ENCODE measurements at regions not wholly inside any gene's neighbourhood (a gene's known extent, or its start where the extent isn't known, plus 50 kb on each side); places are given as distances from the start of the nearest gene placed in this dataset.

DNA sequence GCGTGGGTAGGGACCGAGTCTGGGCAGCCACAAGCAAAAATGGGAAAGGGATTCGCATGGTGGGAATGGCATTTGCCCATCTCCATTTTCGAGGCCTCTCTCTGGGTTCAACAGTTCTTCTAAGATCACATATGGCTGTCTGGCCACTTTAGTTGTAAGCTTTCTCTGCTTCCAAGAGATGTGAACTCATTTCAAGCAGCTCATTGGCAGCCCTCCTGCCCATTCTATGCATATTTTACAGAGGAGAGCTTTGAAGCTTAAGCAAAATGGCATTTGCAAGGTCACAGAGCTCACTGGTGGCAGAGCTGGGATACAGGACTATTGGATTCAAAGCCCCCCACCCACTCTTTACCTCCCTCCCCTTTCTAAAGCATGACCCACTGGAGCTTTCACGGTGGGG is 93.7 kb downstream of the HHIPL2 start:
- TF ChIP-seq, protein P1, sequence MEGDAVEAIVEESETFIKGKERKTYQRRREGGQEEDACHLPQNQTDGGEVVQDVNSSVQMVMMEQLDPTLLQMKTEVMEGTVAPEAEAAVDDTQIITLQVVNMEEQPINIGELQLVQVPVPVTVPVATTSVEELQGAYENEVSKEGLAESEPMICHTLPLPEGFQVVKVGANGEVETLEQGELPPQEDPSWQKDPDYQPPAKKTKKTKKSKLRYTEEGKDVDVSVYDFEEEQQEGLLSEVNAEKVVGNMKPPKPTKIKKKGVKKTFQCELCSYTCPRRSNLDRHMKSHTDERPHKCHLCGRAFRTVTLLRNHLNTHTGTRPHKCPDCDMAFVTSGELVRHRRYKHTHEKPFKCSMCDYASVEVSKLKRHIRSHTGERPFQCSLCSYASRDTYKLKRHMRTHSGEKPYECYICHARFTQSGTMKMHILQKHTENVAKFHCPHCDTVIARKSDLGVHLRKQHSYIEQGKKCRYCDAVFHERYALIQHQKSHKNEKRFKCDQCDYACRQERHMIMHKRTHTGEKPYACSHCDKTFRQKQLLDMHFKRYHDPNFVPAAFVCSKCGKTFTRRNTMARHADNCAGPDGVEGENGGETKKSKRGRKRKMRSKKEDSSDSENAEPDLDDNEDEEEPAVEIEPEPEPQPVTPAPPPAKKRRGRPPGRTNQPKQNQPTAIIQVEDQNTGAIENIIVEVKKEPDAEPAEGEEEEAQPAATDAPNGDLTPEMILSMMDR (IDR thresholded peaks at IDR 0.05; ENCODE audit: insufficient read depth, low read depth, low read length), result no peak
- TF ChIP-seq EZH2 (IDR thresholded peaks at IDR 0.05; ENCODE audit: insufficient read depth, low read length), result no peak
